ENCODE measurements at regions not wholly inside any gene's neighbourhood (a gene's known extent, or its start where the extent isn't known, plus 50 kb on each side); places are given as distances from the start of the nearest gene placed in this dataset.

- intact Hi-C loops (cut with micrococcal nuclease): no loop called here
- Mint-ChIP-seq H3K27me3 (ENCODE audit: low read depth) (no peaks in the 10 kb centered on the region), H3K4me1 (ENCODE audit: low read depth) (no peaks in the 10 kb centered on the region), H3K9me3 (no peaks in the 10 kb centered on the region), H3K4me3 (no peak overlapping the region), H3K27ac (no peak overlapping the region), H3K36me3 (ENCODE audit: low read depth) (no peaks in the 10 kb centered on the region)
- DNase-seq: no peak
- CTCF ChIA-PET: no interaction called here
Observed at GRCh38 chrX:139081965-139082364, 370.4 kb upstream of the FGF13 start.

- Mint-ChIP-seq H3K27ac (no peak overlapping the region), H3K9me3 (no peaks in the 10 kb centered on the region), H3K27me3 (ENCODE audit: low read depth) (no peaks in the 10 kb centered on the region), H3K4me3 (no peak overlapping the region), H3K4me1 (ENCODE audit: low read depth) (no peaks in the 10 kb centered on the region), H3K36me3 (ENCODE audit: low read depth) (no peaks in the 10 kb centered on the region)
- DNase-seq: no peak
- intact Hi-C loops (cut with micrococcal nuclease): no loop called here
- CTCF ChIA-PET: no interaction called here
Observed at GRCh38 chrX:139079789-139080188, 368.3 kb upstream of the FGF13 start.

DNA sequence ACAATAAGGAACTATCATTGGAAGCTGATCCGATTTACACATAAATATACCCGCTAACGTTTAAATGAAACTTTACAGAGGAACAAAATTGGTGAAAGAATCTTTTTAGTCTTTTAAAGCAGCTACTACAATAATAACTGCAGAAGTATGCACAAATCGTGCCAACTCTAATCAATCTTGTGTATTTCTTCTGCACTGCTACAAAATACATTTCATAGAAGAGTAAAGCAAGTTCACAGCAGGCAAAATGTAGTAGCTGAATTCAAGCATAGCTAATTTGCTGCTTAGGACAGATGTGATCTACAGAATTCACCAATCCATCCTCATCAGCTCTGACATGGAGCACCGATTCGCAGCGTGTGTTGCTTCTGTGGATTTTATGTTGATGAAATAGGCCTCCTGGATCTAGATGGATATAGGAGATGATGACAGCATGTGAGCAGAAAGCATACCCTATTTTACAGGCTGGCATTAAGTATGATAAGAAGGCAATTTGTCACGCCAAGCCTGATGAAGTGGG is 367.3 kb upstream of the FGF13 start:
- H3K9me3 Mint-ChIP-seq: no peaks in the 10 kb centered on the region
- H3K4me3 Mint-ChIP-seq: no peak overlapping the region
- no peaks in the 10 kb centered on the region for H3K4me1 Mint-ChIP-seq (ENCODE audit: low read depth)
- DNase-seq: no peak
- H3K27me3 Mint-ChIP-seq (ENCODE audit: low read depth): no peaks in the 10 kb centered on the region
- no peaks in the 10 kb centered on the region for H3K36me3 Mint-ChIP-seq (ENCODE audit: low read depth)
- CTCF ChIA-PET: no interaction called here
- intact Hi-C loops (cut with micrococcal nuclease): no loop called here
- H3K27ac Mint-ChIP-seq: no peak overlapping the region

DNA sequence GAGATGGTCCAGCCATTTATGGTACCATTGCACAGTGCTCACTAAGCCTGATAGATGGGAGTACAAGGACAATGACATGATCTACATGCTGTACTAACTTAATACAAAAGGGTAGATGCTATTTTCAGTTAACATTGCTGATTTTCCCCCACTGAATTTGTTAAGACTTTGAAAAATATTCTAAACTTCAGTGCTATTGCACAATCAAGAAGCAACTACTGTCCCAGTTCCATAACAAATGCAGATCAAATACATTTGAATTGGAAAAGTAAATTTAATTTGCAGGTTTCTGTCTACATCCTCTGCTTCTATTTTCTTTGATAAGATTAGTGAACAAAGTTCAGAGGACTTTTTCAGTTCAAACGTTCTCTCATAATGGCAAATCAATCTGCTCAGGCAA is 366.8 kb upstream of the FGF13 start:
- CTCF ChIA-PET: no interaction called here
- no peaks in the 10 kb centered on the region for H3K36me3 Mint-ChIP-seq (ENCODE audit: low read depth)
- H3K27ac Mint-ChIP-seq: no peak overlapping the region
- no peak overlapping the region for H3K4me3 Mint-ChIP-seq
- DNase-seq: no peak
- no peaks in the 10 kb centered on the region for H3K4me1 Mint-ChIP-seq (ENCODE audit: low read depth)
- no peaks in the 10 kb centered on the region for H3K9me3 Mint-ChIP-seq
- intact Hi-C loops (cut with micrococcal nuclease): no loop called here
- no peaks in the 10 kb centered on the region for H3K27me3 Mint-ChIP-seq (ENCODE audit: low read depth)

DNA sequence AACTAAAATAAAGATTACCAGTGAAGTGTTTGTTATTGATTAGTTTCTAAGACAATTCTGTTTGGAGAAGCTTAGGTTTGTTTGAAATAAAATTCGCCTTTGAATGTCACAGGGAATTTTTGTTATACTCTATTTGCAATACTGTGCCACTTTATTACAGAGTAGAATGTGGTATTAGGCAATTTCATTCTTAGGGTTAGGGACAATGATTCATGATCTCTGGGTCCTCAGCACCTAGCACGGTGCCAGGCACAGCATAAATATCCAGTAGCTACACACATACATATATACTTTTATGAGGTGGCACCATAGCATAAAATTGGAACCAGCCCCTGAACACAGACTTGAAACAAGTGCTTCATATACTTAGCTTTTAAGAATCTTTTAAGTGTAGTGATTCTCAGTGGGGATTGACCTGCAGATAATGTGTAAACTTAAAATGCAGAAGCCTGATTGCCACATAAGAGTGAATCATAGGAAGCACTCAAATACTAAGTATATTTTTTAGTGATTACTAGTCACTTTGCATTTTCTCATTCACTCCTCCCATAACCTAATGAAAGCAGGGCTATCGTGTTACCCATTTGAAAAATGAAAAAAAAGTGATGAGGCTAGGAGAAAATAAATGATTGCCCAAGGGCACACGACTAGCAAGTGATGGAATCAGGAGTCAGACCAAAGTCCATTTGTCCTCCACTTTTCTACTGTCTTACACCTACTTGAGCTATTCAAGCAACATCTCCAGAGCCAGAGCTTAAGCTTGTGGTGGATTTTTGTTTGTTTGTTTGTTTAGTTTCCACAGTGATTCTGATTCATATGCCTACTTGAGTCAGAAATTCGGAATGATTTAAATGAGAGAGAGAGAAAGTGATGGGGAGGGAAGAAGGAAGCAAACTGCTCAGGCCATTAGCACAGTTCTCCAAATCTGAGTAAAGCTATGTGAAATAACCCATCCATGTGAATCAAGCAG is 366.0 kb upstream of the FGF13 start:
- H3K4me3 Mint-ChIP-seq: no peak overlapping the region

DNA sequence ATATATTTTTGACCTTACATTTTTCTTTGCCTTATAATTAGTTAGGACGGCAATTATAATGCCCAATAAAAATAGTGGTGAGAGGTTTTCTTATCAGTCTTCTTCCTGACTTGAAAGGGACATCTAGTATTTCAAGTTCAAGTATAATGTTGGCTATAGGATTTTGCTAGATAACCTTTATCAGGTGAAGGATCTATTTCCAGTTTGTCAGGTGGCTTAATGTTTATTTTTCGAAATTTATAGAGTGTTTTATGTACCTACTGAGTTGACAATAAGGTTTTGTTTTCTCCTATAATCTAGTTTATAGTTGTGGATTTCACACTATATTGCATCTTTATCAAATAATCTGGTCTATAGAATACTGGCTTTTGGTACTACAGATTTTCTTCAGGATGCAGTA is 351.8 kb upstream of the FGF13 start:
- DNase-seq: no peak
- CTCF ChIA-PET: no interaction called here
- Mint-ChIP-seq H3K27me3 (ENCODE audit: low read depth) (no peaks in the 10 kb centered on the region), H3K9me3 (no peaks in the 10 kb centered on the region), H3K4me3 (no peak overlapping the region), H3K27ac (no peak overlapping the region), H3K36me3 (ENCODE audit: low read depth) (no peaks in the 10 kb centered on the region), H3K4me1 (ENCODE audit: low read depth) (no peaks in the 10 kb centered on the region)
- intact Hi-C loops (cut with micrococcal nuclease): no loop called here

More for the DNA sequence above, 366.0 kb upstream of the FGF13 start:
- intact Hi-C loops (cut with micrococcal nuclease): no loop called here
- Mint-ChIP-seq H3K36me3 (ENCODE audit: low read depth) (no peaks in the 10 kb centered on the region), H3K9me3 (no peaks in the 10 kb centered on the region), H3K27me3 (ENCODE audit: low read depth) (no peaks in the 10 kb centered on the region), H3K4me1 (ENCODE audit: low read depth) (no peaks in the 10 kb centered on the region), H3K27ac (no peak overlapping the region)
- DNase-seq: no peak
- CTCF ChIA-PET: no interaction called here

DNA sequence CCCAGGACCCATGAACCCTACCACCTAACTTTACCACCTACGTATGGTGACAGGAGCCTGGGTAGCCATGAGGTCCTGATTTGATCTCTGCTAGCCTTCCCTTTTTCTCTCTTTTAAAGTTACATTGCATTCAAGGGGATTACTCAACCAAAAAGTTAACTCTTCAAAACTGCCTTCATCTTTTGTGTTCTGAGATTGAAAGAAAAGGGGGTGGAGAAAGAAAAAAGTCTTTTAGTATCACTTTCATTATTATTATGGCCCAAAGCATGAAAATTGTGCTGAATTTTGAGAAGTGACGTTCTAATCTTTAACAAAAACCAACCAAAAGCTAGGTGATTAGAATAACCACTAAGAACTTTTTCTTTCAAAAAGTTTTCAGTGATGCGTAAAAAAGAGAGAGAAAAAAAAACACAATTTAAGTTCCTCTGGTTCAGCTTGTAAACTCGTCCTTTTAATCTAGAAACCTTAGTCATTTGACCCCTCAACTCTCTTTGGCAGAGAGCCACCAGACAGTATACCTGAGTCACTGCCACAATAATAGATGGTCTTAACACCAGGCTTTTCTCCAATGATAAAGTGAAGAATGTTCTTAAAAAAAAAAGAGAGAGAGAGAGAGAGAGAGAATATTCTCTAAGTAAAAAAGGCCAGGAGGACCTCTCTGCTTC is 347.4 kb upstream of the FGF13 start:
- Mint-ChIP-seq H3K4me3 (no peak overlapping the region), H3K27ac (no peak overlapping the region), H3K27me3 (ENCODE audit: low read depth) (no peaks in the 10 kb centered on the region), H3K36me3 (ENCODE audit: low read depth) (no peaks in the 10 kb centered on the region), H3K9me3 (no peaks in the 10 kb centered on the region), H3K4me1 (ENCODE audit: low read depth) (no peaks in the 10 kb centered on the region)
- intact Hi-C loops (cut with micrococcal nuclease): no loop called here
- CTCF ChIA-PET: no interaction called here
- no peak for DNase-seq

GRCh38 chrX:139052461-139052860 is 340.9 kb upstream of the FGF13 start:
- H3K27me3 Mint-ChIP-seq (ENCODE audit: low read depth): no peaks in the 10 kb centered on the region
- H3K4me1 Mint-ChIP-seq (ENCODE audit: low read depth): no peaks in the 10 kb centered on the region
- intact Hi-C loops (cut with micrococcal nuclease): no loop called here

DNA sequence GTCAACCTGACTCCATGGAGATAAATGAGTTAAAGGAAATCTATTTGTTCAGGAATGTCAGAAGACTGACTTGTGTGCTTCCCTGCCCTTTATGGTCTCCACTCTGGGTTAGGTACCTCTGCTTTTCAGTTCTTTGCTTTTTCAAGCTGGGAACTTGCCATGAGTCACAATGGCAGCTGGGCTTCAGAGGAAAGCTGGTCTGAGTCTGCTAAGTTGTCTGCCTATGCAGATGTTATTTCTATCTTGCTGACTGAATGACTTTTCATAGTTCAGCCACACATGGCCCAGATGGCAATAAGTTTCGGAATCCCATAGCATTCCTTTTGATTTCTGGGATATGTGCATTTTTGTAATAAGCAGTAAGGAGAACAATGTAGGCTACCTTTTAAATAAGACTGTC is 337.9 kb upstream of the FGF13 start:
- DNase-seq: no peak
- H3K27me3 Mint-ChIP-seq (ENCODE audit: low read depth): no peaks in the 10 kb centered on the region
- no peak overlapping the region for H3K27ac Mint-ChIP-seq
- H3K4me1 Mint-ChIP-seq (ENCODE audit: low read depth): no peaks in the 10 kb centered on the region
- H3K9me3 Mint-ChIP-seq: peaks cover 4% of the 10 kb centered on the region
- CTCF ChIA-PET: no interaction called here
- no peak overlapping the region for H3K4me3 Mint-ChIP-seq
- intact Hi-C loops (cut with micrococcal nuclease): no loop called here
- no peaks in the 10 kb centered on the region for H3K36me3 Mint-ChIP-seq (ENCODE audit: low read depth)

More at GRCh38 chrX:139052461-139052860, 340.9 kb upstream of the FGF13 start:
- H3K27ac Mint-ChIP-seq: no peak overlapping the region
- H3K4me3 Mint-ChIP-seq: no peak overlapping the region
- no peaks in the 10 kb centered on the region for H3K36me3 Mint-ChIP-seq (ENCODE audit: low read depth)
- CTCF ChIA-PET: no interaction called here
- no peak for DNase-seq
- H3K9me3 Mint-ChIP-seq: peaks cover 4% of the 10 kb centered on the region

- no peaks in the 10 kb centered on the region for H3K4me1 Mint-ChIP-seq (ENCODE audit: low read depth)
- CTCF ChIA-PET: no interaction called here
- intact Hi-C loops (cut with micrococcal nuclease): no loop called here
- no peaks in the 10 kb centered on the region for H3K27me3 Mint-ChIP-seq (ENCODE audit: low read depth)
- no peak overlapping the region for H3K4me3 Mint-ChIP-seq
- H3K36me3 Mint-ChIP-seq (ENCODE audit: low read depth): no peaks in the 10 kb centered on the region
- no peak for DNase-seq
- no peaks in the 10 kb centered on the region for H3K9me3 Mint-ChIP-seq
- no peak overlapping the region for H3K27ac Mint-ChIP-seq
Observed at GRCh38 chrX:139044680-139045079, 333.2 kb upstream of the FGF13 start.

- CTCF ChIA-PET: no interaction called here
Observed at GRCh38 chrX:139039041-139039440, 327.5 kb upstream of the FGF13 start.

GRCh38 chrX:139026811-139027210 is 315.3 kb upstream of the FGF13 start:
- Mint-ChIP-seq H3K4me3 (no peak overlapping the region), H3K27me3 (ENCODE audit: low read depth) (no peaks in the 10 kb centered on the region), H3K4me1 (ENCODE audit: low read depth) (no peaks in the 10 kb centered on the region), H3K9me3 (no peaks in the 10 kb centered on the region), H3K36me3 (ENCODE audit: low read depth) (no peaks in the 10 kb centered on the region), H3K27ac (no peak overlapping the region)
- intact Hi-C loops (cut with micrococcal nuclease): no loop called here
- CTCF ChIA-PET: no interaction called here
- DNase-seq: no peak

More at GRCh38 chrX:139039041-139039440, 327.5 kb upstream of the FGF13 start:
- Mint-ChIP-seq H3K27me3 (ENCODE audit: low read depth) (no peaks in the 10 kb centered on the region), H3K4me3 (no peak overlapping the region), H3K36me3 (ENCODE audit: low read depth) (no peaks in the 10 kb centered on the region), H3K4me1 (ENCODE audit: low read depth) (no peaks in the 10 kb centered on the region), H3K9me3 (peaks cover 3% of the 10 kb centered on the region), H3K27ac (no peak overlapping the region)
- intact Hi-C loops (cut with micrococcal nuclease): no loop called here
- no peak for DNase-seq

DNA sequence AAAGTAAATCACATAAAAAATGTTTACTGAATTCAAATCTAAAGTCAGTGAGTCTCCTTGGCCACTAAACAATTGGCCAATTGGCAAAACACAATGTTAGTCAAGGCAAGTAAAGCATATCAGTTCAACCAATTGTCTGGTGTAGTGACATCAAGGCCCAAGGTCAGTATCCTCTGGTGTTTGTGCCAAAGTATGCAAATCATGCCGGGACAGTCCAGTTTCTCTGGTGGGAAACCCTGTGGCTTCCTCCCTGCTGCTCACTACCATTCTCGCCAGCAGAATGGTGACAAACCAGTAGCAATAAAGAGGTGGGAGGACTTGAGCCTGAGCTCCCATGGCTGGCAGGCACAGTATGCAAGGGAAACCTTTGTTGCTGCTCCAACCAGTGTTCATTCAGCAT is 314.9 kb upstream of the FGF13 start:
- H3K27ac Mint-ChIP-seq: no peak overlapping the region
- no peaks in the 10 kb centered on the region for H3K4me1 Mint-ChIP-seq (ENCODE audit: low read depth)
- no peaks in the 10 kb centered on the region for H3K36me3 Mint-ChIP-seq (ENCODE audit: low read depth)
- CTCF ChIA-PET: no interaction called here
- no peaks in the 10 kb centered on the region for H3K27me3 Mint-ChIP-seq (ENCODE audit: low read depth)
- intact Hi-C loops (cut with micrococcal nuclease): no loop called here
- H3K4me3 Mint-ChIP-seq: no peak overlapping the region
- no peak for DNase-seq
- H3K9me3 Mint-ChIP-seq: no peaks in the 10 kb centered on the region
